HG03442 (cell line): ENCODE measurements at regions not wholly inside any gene's neighbourhood (a gene's known extent, or its start where the extent isn't known, plus 50 kb on each side); places are given as distances from the start of the nearest gene placed in this dataset.

ENCODE experiments used
- ATAC-seq: cut with Tn5 transposase; IDR thresholded peaks from one replicate; pipeline ENCODE4 v1.9.1; 2021; ENCODE audit warnings: mild to moderate bottlenecking, moderate library complexity; ENCODE audit not compliant: unreplicated experiment

GRCh38 chr3:73727117-73727821 lies 102.5 kb upstream of the PDZRN3 start:
- ATAC-seq: no peak

DNA sequence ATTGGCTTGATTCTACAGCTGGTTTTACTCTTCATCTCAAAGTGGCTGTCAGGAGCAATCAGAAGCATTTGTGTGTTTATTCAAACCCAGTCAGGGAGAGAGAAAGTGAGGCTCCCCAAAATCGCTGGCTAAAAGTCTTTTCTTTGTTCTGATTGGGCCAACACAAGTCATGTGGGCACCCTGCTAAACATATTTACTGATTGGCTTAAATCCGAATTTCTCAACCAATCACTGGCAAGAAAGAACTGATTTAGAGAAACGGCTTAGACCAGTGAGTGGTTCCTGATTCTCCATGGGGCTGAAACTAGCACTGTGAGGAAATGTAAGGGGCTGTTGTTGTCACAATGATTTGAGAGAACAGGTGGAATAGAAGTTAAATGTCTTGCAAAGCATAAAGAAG lies 98.9 kb upstream of the PDZRN3 start:
- no peak for ATAC-seq

GRCh38 chr3:73719861-73720260 lies 95.1 kb upstream of the PDZRN3 start:
- ATAC-seq: no peak

- no peak for ATAC-seq
Measured at GRCh38 chr3:73719413-73719851, 94.7 kb upstream of the PDZRN3 start.

DNA sequence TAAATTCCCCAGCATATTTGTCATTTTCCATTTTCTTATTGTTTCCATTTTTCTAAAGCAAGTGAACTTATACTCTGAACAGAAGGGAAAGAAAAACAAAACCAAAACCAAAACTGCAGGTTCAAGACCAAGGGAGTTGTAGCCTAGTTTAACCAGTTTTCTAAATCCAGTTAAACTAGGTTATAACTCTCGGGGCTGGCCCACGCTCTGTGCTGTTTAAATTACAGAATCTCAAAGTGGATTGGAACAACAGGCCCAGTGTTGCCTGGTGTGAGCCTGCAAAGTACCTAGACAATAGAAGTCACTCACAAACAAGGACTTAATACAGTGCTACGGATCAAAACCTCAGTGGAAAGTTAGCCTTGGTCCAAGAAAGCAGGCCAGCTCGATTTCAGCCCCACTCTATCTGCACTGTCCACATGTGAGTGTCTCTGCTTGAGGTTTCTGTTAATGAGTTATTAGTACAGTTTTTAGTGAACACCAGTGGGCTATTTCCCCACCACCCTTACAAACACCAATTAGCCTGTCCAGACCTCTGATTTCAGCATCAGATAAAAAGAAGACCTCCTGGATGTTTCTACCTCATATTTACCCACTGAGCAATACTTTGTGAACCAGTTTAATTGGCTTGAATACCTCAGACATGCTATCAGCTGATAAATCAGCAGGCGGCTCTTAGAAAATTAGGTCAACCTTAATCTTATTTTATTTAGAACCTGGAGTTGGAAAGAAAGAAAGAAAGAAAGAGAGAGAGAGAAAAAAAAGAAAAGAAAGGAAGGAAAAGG lies 93.8 kb upstream of the PDZRN3 start:
- no peak for ATAC-seq

DNA sequence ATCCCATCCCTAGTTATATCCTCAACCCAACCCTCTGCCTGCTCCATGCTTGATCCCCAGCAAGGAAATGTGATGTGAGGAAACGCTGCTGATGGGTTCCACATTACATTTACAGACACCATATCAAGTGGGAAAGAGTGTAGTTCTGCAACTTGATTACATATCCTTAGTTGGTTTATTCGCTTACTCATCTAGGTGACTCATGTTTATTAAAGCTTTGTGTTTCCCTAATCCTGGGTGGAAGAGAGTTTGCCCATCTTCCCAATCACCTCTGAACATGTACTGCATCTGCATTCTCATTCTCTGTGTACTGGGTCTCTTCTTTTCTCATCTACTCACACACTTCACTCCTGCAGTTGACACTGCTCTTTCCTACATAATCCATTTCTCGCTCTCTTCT lies 91.7 kb upstream of the PDZRN3 start:
- ATAC-seq: no peak

DNA sequence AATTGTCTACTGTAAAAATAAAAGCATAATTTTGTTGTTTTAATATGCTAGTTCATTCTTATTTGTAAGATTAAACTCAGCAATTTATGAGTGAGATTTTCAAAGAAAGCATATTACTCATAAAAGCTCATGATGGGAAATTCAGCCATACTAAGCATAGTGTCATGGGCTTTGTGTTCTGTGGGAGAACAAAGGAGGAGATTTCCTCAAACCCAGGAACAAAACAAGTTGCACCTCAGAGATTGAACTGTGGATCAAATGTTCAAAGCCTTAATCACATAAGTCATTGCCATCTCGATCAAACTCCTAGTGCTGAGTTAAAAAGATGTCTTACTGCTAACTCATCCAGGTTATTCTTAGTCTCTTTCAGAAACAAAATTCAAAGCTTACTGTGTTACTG lies 85.6 kb upstream of the PDZRN3 start:
- no peak for ATAC-seq

- ATAC-seq: no peak
Measured at GRCh38 chr3:73709712-73710111, 85.0 kb upstream of the PDZRN3 start.

GRCh38 chr3:73708956-73709355 lies 84.2 kb upstream of the PDZRN3 start:
- ATAC-seq: no peak

DNA sequence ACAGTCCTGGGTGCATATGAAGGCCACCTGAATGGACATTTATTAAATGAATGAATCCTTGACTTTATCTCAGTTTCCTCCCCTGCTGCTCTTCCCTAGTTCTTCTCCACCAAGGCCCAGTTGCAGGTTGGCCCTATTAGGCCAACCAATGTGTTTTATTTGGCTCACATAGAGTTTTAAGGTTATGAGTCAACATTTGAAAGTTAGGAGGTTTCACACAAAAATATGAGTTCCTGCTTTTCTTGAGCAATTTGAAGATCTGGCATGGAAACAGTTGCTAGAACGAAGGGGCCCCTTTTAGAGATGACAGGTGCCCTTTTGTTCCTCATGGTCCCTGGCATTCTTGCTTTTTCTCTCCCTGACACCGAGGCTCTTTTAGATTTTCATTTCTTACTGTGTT lies 83.0 kb upstream of the PDZRN3 start:
- no peak for ATAC-seq

DNA sequence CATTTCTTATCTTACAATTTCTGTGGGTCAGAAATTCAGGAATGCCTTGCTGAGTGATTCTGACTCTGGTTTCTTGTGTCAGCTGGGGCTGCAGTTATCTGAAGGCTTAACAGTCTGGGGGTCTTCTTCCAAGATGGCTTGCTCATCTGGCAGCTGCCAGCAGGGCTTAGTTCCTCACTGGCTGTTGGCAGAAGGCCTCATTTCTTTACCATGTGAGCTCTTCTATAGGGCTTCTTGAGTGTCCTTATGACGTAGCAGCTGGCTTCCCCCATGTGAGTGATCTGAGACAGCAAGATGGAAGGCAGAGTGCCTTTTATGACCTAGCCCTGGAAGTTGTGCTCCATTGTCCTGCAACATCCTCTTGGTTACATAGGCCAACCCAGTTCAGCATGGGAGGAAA lies 82.0 kb upstream of the PDZRN3 start:
- ATAC-seq: no peak

DNA sequence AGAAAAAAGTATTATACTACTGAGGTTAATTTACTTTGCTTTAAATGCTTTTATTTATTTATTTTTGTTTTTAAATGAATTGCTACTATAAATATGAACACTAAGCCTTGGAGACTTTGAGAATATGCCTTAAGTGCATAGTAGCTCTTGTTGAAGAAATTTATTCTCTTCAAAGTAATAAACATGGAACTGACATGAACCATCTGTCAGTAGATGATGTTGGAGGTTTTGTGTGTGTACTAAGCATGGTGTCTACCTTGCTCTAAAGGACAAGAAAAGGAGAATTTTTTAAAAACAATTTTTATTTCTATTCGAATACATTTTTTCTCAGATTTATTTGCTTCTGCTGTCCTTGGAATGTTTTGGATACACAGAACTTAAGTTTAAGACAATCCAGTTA lies 81.1 kb upstream of the PDZRN3 start:
- ATAC-seq: no peak

- ATAC-seq: no peak
Measured at GRCh38 chr3:73699327-73699726, 74.6 kb upstream of the PDZRN3 start.

DNA sequence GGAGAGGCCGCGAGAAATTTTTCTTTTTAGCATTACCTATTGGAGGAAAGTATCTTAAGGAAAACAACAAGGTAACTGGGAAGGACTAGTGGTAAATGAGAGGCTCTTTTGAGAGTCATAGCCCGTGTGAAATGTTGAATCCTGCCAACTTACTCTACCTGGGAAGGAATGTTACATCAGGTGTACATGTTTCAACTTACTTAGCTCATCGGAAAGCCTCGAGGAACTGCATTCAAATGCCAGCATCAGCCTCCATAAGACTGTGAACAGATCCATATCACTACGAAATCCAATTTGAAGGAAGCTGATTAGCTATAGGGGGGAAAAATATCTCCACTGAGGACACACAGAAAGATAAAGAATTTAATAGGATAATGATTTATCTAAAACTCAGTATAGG lies 72.3 kb upstream of the PDZRN3 start:
- no peak for ATAC-seq

GRCh38 chr3:73695841-73696240 lies 71.1 kb upstream of the PDZRN3 start:
- no peak for ATAC-seq

DNA sequence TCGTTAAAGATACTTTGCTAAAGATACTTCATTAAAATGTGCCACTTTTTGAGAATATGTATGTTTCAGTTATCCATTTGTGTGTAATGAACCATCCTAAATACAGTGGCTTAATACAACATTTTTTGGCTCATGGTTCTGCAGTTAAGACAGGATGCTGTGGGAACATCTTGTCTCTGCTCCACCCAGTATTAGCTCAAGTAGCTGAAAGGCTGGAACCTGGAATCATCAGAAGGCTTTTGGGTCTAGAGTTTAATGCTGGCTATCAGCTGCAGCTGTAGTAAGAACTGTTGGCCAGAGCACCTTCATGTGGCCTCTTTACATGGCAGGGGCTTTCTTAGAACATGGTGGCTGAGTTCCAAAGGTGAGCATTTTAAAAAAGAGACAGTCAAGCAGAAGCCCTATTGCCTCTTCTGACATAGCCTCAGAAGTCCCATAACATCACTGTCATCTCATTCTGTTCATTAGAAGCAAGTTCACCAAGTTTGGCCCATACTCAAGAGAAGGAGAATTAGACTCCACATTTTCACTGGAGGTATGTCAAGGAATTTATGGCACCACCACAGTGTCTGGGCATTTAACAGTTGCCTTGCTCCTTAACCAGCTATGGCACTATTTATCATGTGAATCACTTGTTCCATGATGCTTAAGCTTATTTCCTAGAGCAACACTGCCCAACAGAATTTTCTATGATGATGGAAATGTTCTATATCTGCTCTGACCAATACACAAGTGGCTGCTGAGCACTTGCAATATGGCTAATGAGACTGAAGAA lies 70.4 kb upstream of the PDZRN3 start:
- ATAC-seq: no peak

DNA sequence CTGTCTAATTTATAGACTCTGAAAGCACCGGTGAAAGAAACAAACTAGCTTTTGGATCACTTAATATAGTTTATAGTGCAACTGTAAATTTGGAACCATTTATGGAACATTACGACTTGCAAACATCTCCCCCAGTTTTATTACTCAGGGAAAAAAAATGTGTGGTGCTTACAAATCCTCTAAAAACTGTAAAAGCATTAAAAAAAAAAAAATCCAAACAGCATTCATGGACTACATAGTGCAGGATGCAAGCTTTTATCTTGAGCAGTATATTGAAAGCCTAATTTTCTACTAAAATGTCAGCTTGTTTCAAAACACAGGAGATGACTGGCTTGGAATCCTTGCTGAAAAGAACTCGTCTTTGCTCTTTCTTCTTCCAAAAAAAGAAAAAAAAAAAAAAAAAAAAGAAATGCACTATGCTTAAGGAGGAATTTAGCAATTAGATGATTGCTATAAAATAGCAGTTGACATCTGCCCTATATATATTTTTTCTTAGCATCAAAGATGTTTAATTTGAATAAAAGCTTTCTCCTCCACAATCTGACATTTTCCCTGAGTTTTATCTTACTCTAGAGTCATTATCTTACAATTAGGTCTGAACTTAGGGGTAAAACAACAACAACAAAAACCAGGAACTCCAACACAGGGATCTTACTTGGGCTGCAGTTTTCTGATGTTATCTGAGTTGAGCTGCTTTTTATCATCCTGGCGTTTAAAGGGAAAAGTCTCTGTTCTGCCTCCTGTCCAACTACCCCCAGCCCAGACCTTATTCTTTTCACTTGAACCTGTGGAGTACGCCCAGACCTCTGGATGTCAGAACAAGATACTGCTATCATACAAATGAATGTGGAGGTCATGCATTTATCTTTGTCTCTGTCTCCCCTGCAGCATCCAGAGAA lies 62.6 kb upstream of the PDZRN3 start:
- no peak for ATAC-seq

DNA sequence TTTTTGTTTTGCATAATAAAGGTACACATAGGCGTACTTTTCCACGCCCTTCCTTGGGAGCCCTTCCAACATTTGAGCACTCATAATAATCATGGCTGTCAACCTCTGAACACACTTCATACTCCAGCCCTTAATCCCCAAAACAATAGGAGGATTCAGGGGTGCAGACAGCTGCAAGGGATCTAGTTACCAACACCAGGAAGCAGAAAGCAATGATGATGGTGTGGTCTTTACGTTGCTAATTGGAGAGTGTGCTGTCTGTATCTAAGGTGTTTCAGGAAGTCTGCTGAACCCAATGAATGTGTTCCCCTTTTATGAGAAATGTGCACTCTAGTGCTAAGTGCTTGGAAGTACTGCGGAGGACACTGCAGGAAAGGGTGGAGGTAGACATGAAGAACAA lies 60.3 kb upstream of the PDZRN3 start:
- no peak for ATAC-seq

DNA sequence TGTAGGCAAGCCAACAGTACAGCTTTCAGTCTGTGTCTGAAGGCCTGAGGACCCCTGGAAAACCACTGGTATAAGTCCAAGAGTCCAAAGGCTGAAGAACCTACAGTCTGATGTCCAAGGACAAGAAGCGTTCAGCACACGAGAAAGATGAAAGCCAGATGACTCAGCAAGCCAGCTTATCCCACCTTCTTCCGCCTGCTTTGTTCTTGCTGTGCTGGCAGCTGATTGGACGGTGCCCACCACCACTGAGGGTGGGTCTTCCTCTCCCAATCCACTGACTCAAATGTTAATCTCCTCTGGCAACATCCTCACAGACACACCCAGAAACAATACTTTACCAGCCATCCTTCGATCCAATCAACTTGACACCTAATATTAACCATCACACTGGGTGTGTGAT lies 59.0 kb upstream of the PDZRN3 start:
- ATAC-seq: no peak

DNA sequence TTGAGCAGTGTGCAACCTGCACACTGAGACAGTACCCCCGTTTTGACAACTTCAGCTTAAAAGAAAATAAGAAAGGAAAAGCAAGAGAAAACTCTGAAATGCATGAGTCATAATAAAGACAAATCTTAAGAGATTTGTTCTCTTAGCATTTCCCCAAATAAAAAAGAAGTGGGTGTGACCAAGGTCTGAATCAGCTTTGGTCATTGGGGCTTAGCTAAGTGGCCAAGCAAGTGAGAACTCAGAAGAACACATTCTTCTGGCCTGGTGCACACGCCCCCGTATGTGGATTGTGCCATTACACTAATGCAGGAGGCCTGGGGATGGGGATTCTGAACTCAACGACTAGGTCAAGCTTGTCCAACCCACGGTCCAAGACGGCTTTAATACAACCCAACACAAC lies 56.9 kb upstream of the PDZRN3 start:
- ATAC-seq: no peak

- ATAC-seq: no peak
Measured at GRCh38 chr3:73681198-73681597, 56.5 kb upstream of the PDZRN3 start.
